GM11168 (cell line): ENCODE measurements at regions not wholly inside any gene's neighbourhood (a gene's known extent, or its start where the extent isn't known, plus 50 kb on each side); places are given as distances from the start of the nearest gene placed in this dataset.
"Not testable (repeated sequence)": the region's sequence is repeated elsewhere in the genome, so short reads cannot be mapped to it uniquely, and the experiment has no call there.

Experiments
- in situ Hi-C: fragments of 300-500 bp; cut with MboI; formaldehyde crosslinking; loops from one replicate; pipeline ENCODE4 v1.12.0; 2022; ENCODE audit warnings: low sequenced_read_pairs; ENCODE audit not compliant: unreplicated experiment

DNA sequence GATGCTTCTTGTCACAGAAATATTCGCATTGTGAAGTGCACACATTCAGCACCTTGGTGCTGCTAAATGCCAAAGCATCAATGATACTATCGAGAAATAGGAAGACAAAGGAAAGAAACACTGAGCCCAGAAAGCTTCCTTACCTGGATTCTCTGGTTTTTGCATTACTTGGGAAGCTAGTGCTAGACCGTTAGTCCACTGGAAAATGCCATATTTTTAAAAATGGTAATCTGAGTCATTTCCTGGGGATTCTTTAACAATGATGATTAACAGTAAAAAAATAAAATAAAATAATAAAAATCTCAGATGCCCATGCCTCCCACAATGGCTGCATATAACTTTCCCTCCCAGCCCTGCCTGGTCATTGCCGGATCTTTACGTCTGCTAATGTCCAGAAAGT lies 420.1 kb upstream of the MGMT start:
- in situ Hi-C loops: loop anchor here (25.0 kb wide), 1 partner anchor 915 kb away; the partner anchor contains the start of gene EBF3

DNA sequence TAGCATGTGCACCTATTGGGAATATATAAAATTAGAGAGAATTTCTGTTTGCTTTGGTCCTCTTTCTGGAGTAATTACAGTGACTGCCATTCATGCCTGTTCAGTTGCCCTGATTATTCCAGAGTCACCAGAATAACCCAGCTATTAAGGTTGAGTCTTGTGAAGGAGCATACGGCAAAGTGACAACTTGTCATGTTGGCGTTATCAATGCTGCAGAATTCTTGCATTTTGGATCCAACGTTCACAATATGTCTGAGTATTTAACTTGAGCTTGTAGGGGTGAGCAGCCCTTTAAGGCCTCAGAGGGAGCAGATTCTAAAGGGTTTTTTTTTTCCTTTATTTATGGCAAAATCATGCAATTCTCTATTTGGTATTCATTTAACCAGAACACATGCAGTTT lies 419.4 kb upstream of the MGMT start:
- in situ Hi-C loops: loop anchor here (25.0 kb wide), 1 partner anchor 915 kb away; the partner anchor contains the start of gene EBF3

DNA sequence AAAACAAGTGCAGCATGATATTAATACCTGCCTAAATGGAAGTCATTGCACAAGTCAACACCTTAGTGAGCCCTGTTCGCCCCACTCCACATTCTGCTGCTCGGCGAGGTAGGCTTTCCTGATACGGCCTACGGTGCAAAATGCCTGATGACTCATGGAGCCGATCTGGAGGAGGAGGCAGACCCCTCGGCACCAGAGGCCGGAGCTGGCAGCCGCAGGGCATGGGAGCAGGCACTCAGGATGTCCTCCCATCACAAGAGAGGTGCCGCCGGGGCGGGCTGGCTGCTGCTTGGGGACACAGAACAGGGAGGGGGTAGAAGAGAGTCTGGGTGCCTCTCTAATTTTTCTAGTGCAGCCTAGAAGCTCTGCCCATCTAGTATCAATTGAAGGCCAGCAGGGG lies 418.5 kb upstream of the MGMT start:
- in situ Hi-C loops: loop anchor here (25.0 kb wide), 1 partner anchor 914 kb away; the partner anchor contains the start of gene EBF3

DNA sequence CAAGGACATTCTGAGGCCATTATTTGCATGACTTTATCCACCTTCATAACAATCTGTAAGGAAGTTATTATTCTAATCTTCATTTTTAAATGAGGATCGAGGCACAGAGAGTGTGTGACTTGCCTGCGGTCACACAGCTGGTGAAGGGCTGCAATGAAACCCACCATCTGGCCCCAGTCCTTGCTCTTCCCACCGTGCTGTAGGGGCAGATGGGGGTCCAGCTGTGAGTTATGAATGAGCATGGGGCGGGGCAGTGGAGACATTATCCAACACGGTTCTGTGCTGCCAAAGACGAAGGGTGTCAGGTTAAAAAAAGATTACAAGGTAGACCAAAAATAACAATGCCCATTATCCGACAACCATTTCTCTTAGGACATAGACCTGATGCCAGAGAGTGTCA lies 417.5 kb upstream of the MGMT start:
- in situ Hi-C loops: loop anchor here (25.0 kb wide), 1 partner anchor 913 kb away; the partner anchor contains the start of gene EBF3

DNA sequence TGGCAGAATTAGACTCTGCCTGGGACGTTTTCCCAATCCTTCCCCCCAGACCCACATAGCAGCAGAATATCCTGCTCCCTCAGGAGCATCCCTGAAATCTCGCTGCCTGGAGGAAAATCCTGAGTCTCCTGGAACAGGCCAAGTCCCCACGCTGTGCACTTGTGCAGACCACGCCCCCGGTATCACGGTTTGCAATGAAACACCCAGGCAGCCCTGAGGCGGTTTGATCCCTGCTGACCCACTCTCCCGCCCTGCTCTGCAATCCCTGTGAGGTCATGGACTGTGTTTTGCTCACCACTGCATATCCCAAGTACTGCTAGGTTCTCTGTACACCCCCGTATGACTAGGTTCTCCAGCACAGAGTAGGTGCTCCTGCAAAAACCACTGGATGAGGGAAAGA lies 411.8 kb upstream of the MGMT start:
- in situ Hi-C loops: no loop called here

DNA sequence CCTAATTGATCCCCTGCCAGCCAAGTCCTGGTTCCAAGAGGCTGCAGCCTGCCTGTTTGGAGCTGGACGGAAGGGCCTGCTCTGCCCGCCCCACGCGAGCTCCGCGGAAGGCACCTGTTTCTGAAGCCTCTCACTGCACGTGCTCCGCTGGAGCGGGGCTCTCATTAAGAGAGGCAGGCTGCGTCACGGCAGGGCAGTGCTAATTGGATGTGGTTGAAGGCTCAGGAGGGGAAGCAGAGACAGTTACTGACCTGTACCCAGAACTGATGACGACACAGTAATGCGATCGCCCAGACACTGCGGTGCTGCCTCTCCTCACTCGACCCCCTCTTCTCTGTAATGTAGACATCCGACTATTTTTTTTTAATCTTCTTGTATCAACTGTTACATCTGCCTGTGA lies 411.1 kb upstream of the MGMT start:
- in situ Hi-C loops: no loop called here

DNA sequence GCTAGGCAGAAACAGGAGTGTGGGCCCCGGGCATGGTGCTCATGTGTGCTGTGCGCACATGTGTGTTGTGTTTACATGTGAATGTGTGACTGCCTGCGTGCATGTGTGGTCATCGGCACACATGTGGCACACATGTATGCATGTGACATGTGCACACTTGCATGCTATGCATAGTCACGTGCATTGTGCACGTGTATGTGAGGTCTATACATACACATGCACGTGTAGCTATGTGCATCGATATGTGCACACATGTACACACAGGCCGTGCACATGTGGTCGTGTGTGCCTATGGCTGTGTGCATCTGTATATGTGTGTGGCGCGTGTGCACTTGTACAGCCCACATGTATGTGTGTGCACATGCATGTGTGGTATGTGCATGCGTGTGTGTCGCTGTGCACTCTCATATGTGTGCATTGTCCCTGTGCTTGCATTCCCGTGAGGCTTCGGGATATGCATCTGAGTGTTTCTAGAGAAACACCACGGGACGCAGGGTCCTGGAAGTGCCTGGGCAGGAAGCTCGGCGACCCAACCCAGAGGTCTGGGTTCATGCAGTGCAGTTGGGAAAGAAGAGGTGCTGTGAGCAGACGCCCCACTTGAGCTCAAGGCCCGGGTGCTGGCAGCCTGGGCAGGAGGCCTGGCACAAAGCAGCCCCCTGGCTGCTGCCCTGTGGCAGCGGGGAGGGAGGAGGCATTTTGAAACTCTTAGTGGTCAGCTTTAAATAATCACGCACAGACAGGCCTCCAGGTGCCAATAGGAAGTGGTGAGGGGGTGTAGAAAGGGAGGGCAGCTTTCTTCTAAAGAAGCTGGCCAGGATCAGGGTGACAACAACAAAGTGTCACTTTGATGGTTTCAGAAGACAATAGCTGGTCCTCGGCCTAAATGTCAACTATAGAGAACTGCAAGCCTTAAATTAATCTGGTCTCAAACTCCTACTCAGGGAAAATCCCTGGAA lies 410.0 kb upstream of the MGMT start:
- in situ Hi-C loops: no loop called here

DNA sequence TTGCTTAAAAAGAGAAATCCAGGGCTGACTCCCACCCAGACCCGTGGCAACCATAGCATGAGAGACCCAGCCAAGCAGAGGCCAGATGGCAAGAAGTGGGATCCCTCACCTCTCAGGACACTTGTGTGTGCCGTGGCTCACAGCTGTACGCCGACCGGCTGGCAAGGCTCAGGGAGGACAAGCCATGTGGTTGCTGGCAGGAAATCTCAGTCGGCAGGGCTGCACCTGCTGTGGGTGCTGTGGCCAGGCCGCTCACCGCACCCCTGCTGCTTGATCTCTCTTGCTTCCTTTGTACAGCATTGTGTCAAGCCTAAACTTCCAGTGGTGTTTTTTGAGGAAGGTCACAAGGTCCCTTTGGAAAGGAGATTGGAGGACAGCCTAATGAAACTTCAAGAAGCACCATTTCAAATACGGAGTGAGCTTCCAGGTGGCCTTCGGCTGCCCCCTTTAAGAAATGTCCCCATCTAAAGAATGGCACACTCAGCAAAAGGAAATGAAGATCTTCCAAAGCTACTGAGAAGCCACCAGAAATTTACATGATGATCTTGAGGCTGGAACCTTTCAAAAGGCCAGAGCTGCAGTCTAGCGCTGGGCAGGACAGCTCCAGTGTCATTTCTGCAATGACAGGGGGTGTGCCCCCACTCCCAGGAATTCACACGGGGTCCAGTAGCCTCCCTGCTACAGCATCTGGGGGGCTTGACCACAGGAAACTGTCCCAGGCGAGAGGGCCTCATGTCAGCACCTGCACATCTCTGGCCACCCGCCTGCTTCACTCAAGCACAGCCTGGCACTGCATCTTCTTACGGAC lies 409.0 kb upstream of the MGMT start:
- in situ Hi-C loops: no loop called here

DNA sequence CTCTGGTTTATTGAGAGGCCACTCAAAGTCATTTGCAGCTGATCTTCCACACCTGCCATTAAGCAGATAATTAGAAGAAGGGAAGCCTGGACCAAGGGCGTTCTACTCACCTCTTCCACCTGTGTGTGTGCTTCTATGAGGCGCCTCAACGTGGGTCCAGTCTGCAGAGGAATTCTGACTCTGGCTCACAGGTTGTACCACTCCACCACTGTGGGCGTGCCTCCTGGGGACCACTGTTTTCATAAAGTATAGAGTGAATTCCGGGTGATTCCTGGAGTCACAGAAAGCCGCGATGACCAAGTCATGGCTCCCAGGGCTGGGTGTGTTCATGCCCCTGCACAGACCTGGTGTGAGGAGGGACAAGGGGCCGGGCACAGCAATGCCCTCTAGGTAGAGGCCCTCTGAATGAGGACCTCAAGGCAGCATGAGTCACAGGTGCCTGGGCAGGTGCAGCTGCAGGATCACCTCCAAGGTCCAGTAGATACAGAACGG lies 408.3 kb upstream of the MGMT start:
- in situ Hi-C loops: no loop called here

DNA sequence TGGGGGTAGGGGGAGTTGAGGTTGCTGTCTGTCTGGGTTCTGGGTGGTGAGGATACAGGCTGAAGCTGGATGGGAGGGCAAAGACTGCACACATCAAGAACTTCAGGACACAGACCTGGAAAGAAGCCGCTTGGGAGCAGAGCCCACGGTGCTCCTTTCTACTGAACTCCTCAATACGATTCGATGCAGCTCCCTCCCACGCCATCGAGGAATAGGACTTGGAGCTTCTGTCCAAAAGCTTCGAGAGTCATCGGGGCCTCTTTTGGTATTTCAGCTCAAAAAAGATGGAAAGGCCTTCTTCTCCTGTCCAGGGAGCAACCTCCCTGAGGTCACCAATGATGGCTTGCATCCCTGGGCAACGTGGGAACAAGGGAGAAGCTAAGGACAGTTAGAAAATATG lies 407.1 kb upstream of the MGMT start:
- in situ Hi-C loops: no loop called here

DNA sequence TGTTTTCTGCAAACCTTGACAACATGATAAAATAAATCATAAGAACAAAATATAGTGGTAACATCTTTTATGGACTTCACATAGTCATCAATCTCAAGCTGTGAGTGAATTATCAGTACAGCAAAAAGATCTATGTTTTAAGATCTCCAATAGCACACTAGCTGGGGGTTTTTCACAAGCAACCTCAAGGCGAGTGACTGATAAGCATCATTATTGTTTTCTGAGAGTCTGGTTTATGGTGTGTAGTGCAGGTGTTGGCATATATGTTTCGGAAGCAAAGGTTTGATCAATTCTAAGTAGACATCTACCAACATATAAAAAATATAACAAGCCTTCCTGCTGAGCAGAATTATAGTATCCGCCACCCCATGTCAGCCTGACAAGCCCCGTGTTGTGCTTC lies 403.8 kb upstream of the MGMT start:
- in situ Hi-C loops: no loop called here

DNA sequence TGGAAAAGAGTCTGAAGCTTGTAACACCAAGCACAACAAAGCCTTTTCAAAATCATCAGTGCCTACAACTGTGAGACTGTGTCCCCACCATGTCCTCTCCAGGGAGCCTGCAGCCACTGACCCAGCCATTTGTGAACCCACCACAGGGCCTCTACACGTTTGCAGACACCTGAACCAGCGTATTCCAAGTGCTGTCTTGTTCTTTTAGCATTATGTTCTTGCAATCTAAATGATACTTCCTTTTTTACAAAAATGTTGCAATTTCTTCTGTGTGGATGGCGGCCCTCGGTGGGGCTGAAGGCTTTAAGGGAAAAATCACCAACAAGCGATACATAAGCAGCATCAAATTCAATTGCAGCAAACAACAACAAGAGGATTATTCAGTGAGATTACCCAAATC lies 403.2 kb upstream of the MGMT start:
- in situ Hi-C loops: no loop called here

DNA sequence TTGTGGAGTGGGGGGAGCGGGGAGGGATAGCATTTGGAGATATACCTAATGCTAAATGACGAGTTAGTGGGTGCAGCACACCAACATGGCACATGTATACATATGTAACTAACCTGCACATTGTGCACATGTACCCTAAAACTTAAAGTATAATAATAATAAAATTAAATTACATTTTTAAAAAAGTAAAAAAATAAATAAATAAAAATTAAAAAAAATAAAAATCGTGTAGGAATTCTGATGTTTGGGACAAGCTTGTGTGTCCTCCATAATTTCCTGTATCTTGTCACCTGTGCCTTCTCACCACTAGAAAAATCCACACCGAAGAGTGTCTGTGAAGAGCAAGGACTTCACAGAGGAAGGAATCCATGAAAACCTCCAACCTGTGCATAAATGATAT lies 400.5 kb upstream of the MGMT start:
- in situ Hi-C loops: not testable (repeated sequence)

DNA sequence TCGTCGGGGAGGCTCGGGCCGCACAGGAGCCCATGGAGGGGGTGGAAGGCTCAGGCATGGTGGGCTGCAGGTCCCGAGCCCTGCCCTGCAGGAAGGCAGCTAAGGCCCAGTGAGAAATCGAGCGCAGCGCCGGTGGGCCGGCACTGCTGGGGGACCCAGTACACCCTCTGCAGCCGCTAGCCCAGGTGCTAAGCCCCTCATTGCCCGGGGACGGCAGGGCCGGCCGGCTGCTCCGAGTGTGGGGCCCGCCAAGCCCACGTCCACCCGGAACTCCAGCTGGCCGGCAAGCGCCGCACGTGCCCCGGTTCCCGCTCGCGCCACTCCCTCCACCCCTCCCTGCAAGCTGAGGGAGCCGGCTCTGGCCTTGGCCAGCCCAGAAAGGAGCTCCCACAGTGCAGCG lies 395.6 kb upstream of the MGMT start:
- in situ Hi-C loops: not testable (repeated sequence)

DNA sequence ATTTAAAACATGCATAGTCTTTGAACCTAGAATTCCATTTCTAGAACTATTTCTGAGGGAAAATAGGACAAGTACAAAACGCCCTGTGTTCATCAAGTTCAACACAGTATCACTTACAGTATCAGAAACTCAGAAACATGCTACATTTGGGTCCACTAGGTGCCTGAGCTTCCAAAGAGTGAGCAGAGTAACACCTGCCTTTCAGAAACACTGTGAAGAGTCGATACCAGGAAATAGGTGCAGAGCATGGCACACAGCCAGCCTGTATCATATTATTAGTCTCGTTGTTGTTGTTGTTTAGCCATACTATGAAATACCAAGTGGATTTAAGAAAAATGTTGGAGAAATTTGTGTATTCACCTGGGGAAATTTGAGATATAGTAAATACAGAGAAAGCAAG lies 392.1 kb upstream of the MGMT start:
- in situ Hi-C loops: no loop called here

DNA sequence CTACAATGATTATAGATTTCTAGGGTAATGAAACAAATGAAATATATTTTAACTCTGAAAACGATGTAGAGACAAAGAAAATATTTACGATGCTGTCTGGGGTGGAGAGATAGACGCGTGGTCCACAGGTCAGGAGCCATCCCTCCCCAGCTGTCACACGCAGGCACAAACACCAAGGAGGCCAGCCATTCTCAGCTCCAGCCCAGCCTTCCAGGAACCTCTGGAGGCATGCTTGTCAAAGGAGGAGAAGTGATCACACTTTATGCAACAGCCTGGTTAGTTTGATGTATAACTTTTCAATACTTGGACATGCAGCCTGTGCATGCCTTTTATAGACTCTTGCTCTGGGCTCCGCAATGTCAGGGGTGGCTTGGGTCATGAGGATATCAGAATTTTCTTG lies 391.5 kb upstream of the MGMT start:
- in situ Hi-C loops: no loop called here

DNA sequence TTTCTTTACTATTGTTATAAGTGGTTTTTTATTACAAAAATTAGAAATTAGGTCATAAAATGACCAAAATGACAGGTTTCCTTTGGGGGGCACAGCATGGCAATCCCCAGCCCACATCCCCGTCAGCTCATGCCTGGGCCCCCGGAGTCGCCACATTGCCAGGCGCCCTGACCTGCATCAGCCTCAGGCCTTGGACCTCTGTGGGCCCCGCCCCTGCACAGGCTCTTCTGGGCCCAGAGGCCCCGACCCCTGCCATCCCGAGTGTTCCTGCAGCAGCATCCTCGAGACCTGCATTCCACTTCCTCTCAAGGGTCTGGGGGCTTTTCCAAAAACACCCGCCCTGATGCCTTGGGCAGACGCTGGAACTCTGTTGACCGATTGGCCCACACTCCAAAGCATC lies 391.1 kb upstream of the MGMT start:
- in situ Hi-C loops: no loop called here

DNA sequence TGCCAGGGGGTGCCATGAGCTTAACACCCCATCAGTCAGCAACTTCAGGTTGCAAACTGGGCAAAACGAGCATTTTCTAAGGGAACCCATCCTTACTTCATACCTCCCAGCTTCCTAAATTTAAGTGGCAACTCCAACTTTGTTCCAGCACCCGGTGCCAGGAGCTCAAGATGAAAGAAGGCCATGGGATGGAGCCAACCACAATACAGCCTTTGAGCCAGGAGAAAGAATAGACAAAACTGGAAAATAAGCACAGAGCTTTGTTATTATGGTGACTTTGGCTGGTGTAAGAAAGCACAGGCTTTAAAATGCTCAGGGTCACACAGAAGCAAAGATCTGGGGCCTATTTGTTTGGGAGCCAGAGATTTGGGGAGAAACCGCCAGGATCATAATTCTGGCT lies 388.7 kb upstream of the MGMT start:
- in situ Hi-C loops: no loop called here

DNA sequence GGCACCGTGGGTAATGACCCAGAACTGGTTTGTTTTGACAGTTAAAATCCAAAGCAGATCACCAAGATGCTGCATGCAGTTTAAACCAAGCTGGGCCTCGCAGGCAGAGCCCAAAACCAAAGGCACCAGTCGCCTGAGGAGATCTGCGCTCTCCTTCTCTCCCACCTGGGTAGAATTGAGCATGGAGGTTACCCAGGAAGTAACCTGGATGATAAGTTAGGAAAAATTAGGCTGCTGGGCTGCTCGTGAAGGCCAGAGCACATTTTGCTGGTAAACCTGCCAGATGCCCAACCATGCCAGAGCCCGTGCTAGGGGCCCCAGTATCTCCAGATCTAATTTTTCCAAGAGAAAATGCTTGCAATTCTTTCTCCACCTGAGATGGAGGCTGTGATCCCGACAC lies 388.3 kb upstream of the MGMT start:
- in situ Hi-C loops: no loop called here

DNA sequence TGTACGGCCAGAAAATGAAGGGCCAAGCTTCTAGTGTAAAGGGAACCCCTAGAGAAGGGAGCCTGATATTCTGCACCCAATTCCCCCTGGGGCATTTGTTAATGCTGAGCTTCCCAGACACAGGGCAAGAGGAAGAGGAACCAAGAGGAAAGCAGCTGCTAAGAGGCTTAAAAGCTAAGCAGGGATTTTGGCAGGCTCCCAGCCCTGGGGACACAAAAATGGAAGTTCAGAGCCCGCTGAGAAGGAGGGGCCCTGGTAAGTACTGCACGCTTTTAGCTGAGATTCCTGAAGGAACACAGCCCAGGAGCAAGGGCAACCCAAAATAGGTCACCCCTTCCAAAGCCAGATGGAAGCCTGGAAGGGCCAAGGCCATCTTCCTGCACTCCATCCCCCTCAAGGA lies 387.3 kb upstream of the MGMT start:
- in situ Hi-C loops: no loop called here

DNA sequence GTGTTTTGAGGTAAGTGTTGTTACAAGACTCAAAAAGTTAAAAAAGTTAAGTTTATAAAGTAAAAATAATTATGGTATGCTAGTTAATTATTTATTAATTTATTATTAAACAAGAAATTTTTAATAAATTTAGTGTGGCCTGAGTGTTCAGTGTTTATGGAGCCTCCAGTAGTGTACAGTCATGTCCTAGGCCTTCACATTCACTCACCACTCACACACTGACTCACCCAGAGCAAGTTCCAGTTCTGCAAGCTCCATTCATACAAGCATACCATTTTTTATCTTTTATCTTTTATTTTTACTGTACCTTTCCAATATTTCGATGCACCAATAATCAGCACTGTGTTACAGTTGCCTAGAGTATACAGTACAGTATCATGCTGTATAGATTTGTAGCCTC lies 381.2 kb upstream of the MGMT start:
- in situ Hi-C loops: no loop called here
